ENCODE measurements at regions not wholly inside any gene's neighbourhood (a gene's known extent, or its start where the extent isn't known, plus 50 kb on each side); places are given as distances from the start of the nearest gene placed in this dataset.

DNA sequence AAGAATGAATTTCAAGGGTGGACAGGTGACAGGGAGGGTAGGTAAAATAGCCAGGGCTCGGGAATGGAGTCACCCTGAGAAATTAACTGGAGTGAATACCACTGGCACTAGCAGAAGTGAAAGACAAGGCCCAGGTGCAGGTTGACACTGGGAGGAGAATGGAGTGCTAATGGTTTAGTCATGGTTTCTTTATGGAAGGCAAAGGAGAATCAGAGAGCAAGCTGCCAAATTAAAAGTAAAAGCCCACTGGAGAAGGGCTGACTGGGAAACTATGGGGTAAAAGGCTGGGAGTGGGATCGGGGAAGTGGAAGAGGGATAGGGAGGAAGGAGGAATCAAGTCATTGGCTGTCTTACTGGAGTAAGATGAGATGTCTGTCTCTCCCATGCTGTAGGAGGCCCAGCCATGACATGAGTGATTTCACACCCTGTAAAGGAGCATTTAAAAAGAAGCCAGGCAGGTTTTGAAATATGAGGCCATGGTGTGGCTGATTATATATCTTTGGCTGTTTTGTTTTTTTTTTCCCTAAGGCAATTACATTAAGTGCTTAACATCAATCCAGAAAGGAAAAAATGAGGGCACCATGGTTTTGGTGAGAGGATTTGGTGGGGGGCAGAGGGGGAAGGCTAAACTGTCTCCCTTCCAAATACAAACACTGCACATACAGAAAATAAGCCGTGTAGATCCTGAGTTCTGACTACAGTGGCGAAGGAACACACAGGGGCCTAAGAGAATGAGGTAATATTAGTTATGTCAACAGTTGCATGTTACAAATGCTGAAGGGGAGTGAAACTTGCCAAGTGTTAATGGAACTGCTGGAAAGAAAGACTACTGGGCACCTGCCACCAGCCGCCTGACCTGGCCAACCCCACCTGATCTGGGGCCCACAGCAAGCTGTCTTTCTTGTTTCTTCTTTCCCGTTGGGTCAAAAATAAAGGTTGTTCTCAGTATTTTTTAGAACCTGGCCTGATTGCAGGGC is 183.5 kb upstream of the TSC22D1 start:
- H3K9me3 Mint-ChIP-seq (ENCODE audit: unreplicated experiment), result no peaks in the 10 kb centered on the region
- H3K36me3 ChIP-seq (ENCODE audit: insufficient read depth, low read length), result no peaks in the 10 kb centered on the region
- peak overlapping the region; percentile 78 for H3K4me2 ChIP-seq (ENCODE audit: low read length)
- no peaks in the 10 kb centered on the region for H3K9me3 ChIP-seq (ENCODE audit: insufficient read depth, low read depth, low read length)
- no peak for FAIRE-seq
- H4K20me1 ChIP-seq (ENCODE audit: insufficient read depth, low read length), result no peaks in the 10 kb centered on the region
- peak overlapping the region; percentile 56 for H2AFZ ChIP-seq (ENCODE audit: low read depth, low read length)
- DNase-seq (ENCODE audit: low read depth), result peak; percentile 52
- no peaks in the 10 kb centered on the region for H3K27me3 Mint-ChIP-seq (ENCODE audit: low read depth, unreplicated experiment)
- H3K4me3 Mint-ChIP-seq (ENCODE audit: unreplicated experiment), result peak overlapping the region; percentile 12
- no peaks in the 10 kb centered on the region for H3K79me2 ChIP-seq (ENCODE audit: insufficient read depth, low read length)
- TF ChIP-seq, protein P1, sequence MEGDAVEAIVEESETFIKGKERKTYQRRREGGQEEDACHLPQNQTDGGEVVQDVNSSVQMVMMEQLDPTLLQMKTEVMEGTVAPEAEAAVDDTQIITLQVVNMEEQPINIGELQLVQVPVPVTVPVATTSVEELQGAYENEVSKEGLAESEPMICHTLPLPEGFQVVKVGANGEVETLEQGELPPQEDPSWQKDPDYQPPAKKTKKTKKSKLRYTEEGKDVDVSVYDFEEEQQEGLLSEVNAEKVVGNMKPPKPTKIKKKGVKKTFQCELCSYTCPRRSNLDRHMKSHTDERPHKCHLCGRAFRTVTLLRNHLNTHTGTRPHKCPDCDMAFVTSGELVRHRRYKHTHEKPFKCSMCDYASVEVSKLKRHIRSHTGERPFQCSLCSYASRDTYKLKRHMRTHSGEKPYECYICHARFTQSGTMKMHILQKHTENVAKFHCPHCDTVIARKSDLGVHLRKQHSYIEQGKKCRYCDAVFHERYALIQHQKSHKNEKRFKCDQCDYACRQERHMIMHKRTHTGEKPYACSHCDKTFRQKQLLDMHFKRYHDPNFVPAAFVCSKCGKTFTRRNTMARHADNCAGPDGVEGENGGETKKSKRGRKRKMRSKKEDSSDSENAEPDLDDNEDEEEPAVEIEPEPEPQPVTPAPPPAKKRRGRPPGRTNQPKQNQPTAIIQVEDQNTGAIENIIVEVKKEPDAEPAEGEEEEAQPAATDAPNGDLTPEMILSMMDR (IDR thresholded peaks at IDR 0.05; ENCODE audit: insufficient read depth, low read depth, low read length), result no peak
- TF ChIP-seq EZH2 (IDR thresholded peaks at IDR 0.05; ENCODE audit: insufficient read depth, low read length), result no peak
- H3K27ac Mint-ChIP-seq (ENCODE audit: unreplicated experiment), result peak overlapping the region; percentile 92
- H3K36me3 Mint-ChIP-seq (ENCODE audit: low read depth, unreplicated experiment), result peaks cover 3% of the 10 kb centered on the region
- H3K27ac ChIP-seq (ENCODE audit: low read depth, low read length), result peak overlapping the region; percentile 89
- H3K4me1 ChIP-seq (ENCODE audit: insufficient read depth, low read length), result peaks cover 56% of the 10 kb centered on the region
- peak overlapping the region; percentile 76 for H3K9ac ChIP-seq (ENCODE audit: low read length)
- H3K4me1 Mint-ChIP-seq (ENCODE audit: low read depth, unreplicated experiment), result peaks cover 49% of the 10 kb centered on the region
- H3K27me3 ChIP-seq (ENCODE audit: insufficient read depth, low read length), result no peaks in the 10 kb centered on the region
- H3K4me3 ChIP-seq (ENCODE audit: insufficient read depth, low read depth, low read length), result peak overlapping the region; percentile 12

DNA sequence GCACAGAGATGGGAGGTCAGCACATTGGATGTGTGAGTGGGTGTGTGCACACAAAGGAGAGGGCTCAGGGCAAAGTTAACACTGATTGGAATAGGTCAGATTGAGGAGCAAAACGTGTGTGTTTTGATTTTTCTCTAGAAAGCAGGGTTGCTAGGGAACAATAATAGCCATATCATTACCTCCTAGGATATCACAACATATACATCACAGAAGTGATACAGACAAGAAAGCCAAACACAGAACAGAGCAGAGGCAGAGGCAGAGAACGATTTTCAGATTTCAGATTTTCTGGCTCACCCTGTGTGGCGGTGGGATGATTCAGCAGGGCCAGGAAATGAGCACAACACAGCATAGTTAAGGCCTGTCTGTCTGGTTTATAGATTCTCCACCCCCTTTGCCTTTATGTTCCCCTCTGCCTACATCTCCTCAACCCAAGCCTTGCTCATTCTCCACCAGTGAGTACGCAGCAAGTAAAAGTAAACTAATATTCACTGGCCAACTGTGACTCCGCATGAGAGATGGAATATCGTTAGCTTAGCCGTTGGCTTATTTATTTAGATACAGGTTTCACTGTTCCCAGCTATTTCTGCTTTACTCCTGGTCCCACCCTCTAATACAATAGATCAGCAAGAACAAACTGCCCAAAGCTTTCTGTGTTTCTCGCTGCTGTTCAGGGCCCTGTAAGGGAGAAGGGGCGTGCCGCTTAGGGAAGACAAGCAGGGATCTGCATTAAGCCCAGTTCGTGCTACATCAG is 182.7 kb upstream of the TSC22D1 start:
- Histone ChIP-seq H2AFZ (ENCODE audit: low read depth, low read length) (peak overlapping the region; percentile 56), H3K4me3 (ENCODE audit: insufficient read depth, low read depth, low read length) (peak overlapping the region; percentile 34), H3K36me3 (ENCODE audit: insufficient read depth, low read length) (no peaks in the 10 kb centered on the region), H3K4me2 (ENCODE audit: low read length) (peak overlapping the region; percentile 78), H4K20me1 (ENCODE audit: insufficient read depth, low read length) (no peaks in the 10 kb centered on the region), H3K9me3 (ENCODE audit: insufficient read depth, low read depth, low read length) (no peaks in the 10 kb centered on the region), H3K27me3 (ENCODE audit: insufficient read depth, low read length) (no peaks in the 10 kb centered on the region), H3K79me2 (ENCODE audit: insufficient read depth, low read length) (no peaks in the 10 kb centered on the region), H3K4me1 (ENCODE audit: insufficient read depth, low read length) (peaks cover 49% of the 10 kb centered on the region), H3K27ac (ENCODE audit: low read depth, low read length) (peak overlapping the region; percentile 89), H3K9ac (ENCODE audit: low read length) (peak overlapping the region; percentile 76)
- Mint-ChIP-seq H3K27me3 (ENCODE audit: low read depth, unreplicated experiment) (no peaks in the 10 kb centered on the region), H3K4me3 (ENCODE audit: unreplicated experiment) (peak overlapping the region; percentile 34), H3K9me3 (ENCODE audit: unreplicated experiment) (no peaks in the 10 kb centered on the region), H3K36me3 (ENCODE audit: low read depth, unreplicated experiment) (peaks cover 3% of the 10 kb centered on the region), H3K27ac (ENCODE audit: unreplicated experiment) (peak overlapping the region; percentile 92), H3K4me1 (ENCODE audit: low read depth, unreplicated experiment) (peaks cover 43% of the 10 kb centered on the region)
- no peak for TF ChIP-seq EZH2 (IDR thresholded peaks at IDR 0.05; ENCODE audit: insufficient read depth, low read length)
- TF ChIP-seq, protein P1 (IDR thresholded peaks at IDR 0.05; ENCODE audit: insufficient read depth, low read depth, low read length), result no peak
- FAIRE-seq (peak; percentile 49), DNase-seq (ENCODE audit: low read depth) (peak; percentile 97)
